ENCODE measurements at regions not wholly inside any gene's neighbourhood (a gene's known extent, or its start where the extent isn't known, plus 50 kb on each side); places are given as distances from the start of the nearest gene placed in this dataset.

- Histone ChIP-seq H3K4me3 (ENCODE audit: insufficient read depth, low read depth, low read length) (no peak overlapping the region), H3K56ac (ENCODE audit: extremely low read depth, insufficient read depth, low read length) (no peak overlapping the region), H3K23ac (ENCODE audit: low read depth, low read length) (no peak overlapping the region), H3K9ac (ENCODE audit: low read depth, low read length) (no peak overlapping the region), H3K9me3 (ENCODE audit: control insufficient read depth, insufficient read depth, low read length) (peaks cover 8% of the 10 kb centered on the region), H2BK20ac (ENCODE audit: low read depth, low read length) (no peak overlapping the region), H2BK15ac (ENCODE audit: low read depth, low read length) (no peak overlapping the region), H4K20me1 (ENCODE audit: insufficient read depth, low read length) (no peaks in the 10 kb centered on the region), H4K5ac (ENCODE audit: low read depth, low read length) (no peak overlapping the region), H3K9me1 (ENCODE audit: insufficient read depth, low read length) (no peaks in the 10 kb centered on the region), H4K8ac (ENCODE audit: low read depth in 2 of 2, low read length in 2 of 2) (no peak overlapping the region), H3K4ac (ENCODE audit: low read depth, low read length) (no peak overlapping the region), H4K91ac (ENCODE audit: insufficient read depth, low read depth, low read length) (no peak overlapping the region), H3K36me3 (ENCODE audit: control insufficient read depth, insufficient read depth, low read length) (no peaks in the 10 kb centered on the region), H2AK9ac (replicated peaks; ENCODE audit: low read depth, low read length, poor library complexity) (no peak overlapping the region), H2AK5ac (ENCODE audit: low read depth, low read length) (no peak overlapping the region), H3K79me1 (ENCODE audit: low read depth in 1 of 2, low read length in 2 of 2) (no peaks in the 10 kb centered on the region), H3K4me1 (ENCODE audit: control insufficient read depth, insufficient read depth, low read length) (no peaks in the 10 kb centered on the region), H2BK120ac (ENCODE audit: low read depth, low read length) (no peak overlapping the region), H3K27me3 (ENCODE audit: control insufficient read depth, insufficient read depth, low read length) (no peaks in the 10 kb centered on the region), H2BK5ac (ENCODE audit: low read depth, low read length, poor library complexity, severe bottlenecking) (no peak overlapping the region), H3K14ac (replicated peaks; ENCODE audit: low read depth, low read length) (no peak overlapping the region), H2AFZ (replicated peaks; ENCODE audit: low read length, poor library complexity) (no peak overlapping the region), H3K18ac (ENCODE audit: low read depth, low read length) (no peak overlapping the region), H3K27ac (ENCODE audit: insufficient read depth, low read length) (no peak overlapping the region), H3K4me2 (ENCODE audit: low read depth, low read length) (no peak overlapping the region)
- ATAC-seq (ENCODE audit: low read depth) (no peak), DNase-seq (no peak)
- ChIA-PET POLR2A (ENCODE audit: unreplicated experiment) (no interaction called here), CTCF (no interaction called here)
- dilution Hi-C loops (cut with HindIII; ENCODE audit: low sequenced_read_pairs, unreplicated experiment) = no loop called here
- no TSS peak for BruUV-seq (replicated peaks)
- intact Hi-C loops (cut with micrococcal nuclease) = no loop called here
- WGBS, 2 experiments (ENCODE audit: extremely low coverage in 2 of 2, insufficient read length in 1 of 2) = no CpG with 5 or more reads among the region's 2 CpGs
- in situ Hi-C loops (cut with MboI; ENCODE audit: low sequenced_read_pairs) = no loop called here
- TF ChIP-seq FOS (IDR thresholded peaks at IDR 0.05; ENCODE audit: low read depth, low read length) (no peak), ELK1 (IDR thresholded peaks at IDR 0.05; ENCODE audit: borderline replicate concordance, low read depth, low read length) (no peak), NFE2L2 (IDR thresholded peaks at IDR 0.05; ENCODE audit: low read depth, low read length) (no peak)
Measured at GRCh38 chr2:117360586-117360985, 453.9 kb upstream of the DDX18 start.
